Tibial nerve (tissue), 4 donors: ENCODE measurements at regions not wholly inside any gene's neighbourhood (a gene's known extent, or its start where the extent isn't known, plus 50 kb on each side); places are given as distances from the start of the nearest gene placed in this dataset.

ENCODE experiments used
- EP300 ChIP-seq, 2 donors: sonication (generic); formaldehyde crosslinking; IDR thresholded peaks; one replicate each; pipeline ENCODE4 v1.6.1; 2017; ENCODE audit warnings: antibody characterized with exemption in 2 of 2, mild to moderate bottlenecking in 1 of 2
- TF ChIP-seq, protein P1 (sequence below), 5 experiments: fragments of 200-600 bp in 3 of 5; fragments of 450-650 bp in 2 of 5; sonication (generic) in 3 of 5; IDR thresholded peaks; one replicate each; pipeline ENCODE4 v1.5.1; 2016 to 2019; ENCODE audit warnings: antibody characterized with exemption in 5 of 5, mild to moderate bottlenecking in 3 of 5, moderate library complexity in 2 of 5

DNA sequence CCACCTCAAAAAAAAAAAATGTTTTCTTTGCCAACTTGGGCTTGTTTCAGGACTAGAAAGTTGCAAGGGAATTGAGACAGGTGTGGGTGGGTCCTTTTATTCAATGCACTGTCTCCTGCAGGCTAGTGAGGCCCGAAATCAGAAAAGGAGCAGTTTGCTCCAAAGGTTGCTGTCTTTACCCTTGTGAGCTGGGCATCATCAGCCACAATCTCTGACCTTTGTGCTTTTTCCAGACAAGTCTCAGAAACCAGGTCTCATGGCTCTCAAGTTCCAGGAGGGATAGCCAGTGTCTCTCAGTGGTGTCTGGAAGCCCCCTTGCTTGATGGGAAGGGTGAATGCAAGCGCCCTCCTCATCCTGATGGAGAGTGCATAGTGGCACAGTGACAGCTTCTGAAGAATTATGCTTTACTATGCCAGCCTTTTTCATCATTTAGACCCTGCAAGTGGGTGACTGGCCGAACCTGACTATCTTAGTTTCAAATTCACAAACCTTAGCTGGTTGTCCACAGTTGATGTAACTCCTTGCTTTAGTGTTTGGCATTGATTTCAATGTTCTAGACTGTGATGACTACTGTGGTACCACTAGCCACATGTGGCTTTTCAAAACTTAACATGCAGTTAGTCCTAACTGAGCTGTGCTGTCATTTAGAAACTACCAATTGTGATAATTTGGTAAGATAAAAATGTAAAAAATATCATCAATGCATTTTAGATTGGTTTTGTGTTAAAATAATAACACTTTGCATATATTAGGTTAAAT lies 468.6 kb downstream of the GADD45G start:
- TF ChIP-seq EP300 (IDR thresholded peaks at IDR 0.05): no peak
- TF ChIP-seq, protein P1, sequence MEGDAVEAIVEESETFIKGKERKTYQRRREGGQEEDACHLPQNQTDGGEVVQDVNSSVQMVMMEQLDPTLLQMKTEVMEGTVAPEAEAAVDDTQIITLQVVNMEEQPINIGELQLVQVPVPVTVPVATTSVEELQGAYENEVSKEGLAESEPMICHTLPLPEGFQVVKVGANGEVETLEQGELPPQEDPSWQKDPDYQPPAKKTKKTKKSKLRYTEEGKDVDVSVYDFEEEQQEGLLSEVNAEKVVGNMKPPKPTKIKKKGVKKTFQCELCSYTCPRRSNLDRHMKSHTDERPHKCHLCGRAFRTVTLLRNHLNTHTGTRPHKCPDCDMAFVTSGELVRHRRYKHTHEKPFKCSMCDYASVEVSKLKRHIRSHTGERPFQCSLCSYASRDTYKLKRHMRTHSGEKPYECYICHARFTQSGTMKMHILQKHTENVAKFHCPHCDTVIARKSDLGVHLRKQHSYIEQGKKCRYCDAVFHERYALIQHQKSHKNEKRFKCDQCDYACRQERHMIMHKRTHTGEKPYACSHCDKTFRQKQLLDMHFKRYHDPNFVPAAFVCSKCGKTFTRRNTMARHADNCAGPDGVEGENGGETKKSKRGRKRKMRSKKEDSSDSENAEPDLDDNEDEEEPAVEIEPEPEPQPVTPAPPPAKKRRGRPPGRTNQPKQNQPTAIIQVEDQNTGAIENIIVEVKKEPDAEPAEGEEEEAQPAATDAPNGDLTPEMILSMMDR (IDR thresholded peaks at IDR 0.05): no peak
